Activated CD8-positive, alpha-beta T cell treated with anti-CD3 and anti-CD28 coated beads for 36 hours (primary cell): ENCODE measurements at regions not wholly inside any gene's neighbourhood (a gene's known extent, or its start where the extent isn't known, plus 50 kb on each side); places are given as distances from the start of the nearest gene placed in this dataset.

Experiments used
- ATAC-seq: fragments of 200-7000 bp; cut with Tn5 transposase; one replicate; pipeline ENCODE4 v1.10.0; 2021; ENCODE audit warnings: mild to moderate bottlenecking, moderate library complexity
- CTCF ChIA-PET: fragments of 350-600 bp; sonication (Branson Sonifier 250); formaldehyde crosslinking; loops from one replicate; lab custom pipeline; 2021; ENCODE audit warnings: antibody characterized with exemption; lab: Charles Lee
- POLR2A ChIA-PET: fragments of 350-600 bp; sonication (Branson Sonifier 250); formaldehyde crosslinking; loops from one replicate; lab custom pipeline; 2021; ENCODE audit warnings: antibody characterized with exemption; lab: Charles Lee
- DNase-seq: peaks from one replicate; pipeline ENCODE4 v3.0.0-alpha.2; 2020
- H3K27ac Mint-ChIP-seq: one replicate; pipeline ENCODE4 v1.8.0; 2021; ENCODE audit warnings: mild to moderate bottlenecking, mixed read lengths
- H3K27me3 Mint-ChIP-seq: one replicate; pipeline ENCODE4 v1.8.0; 2021; ENCODE audit warnings: mixed read lengths
- H3K36me3 Mint-ChIP-seq: one replicate; pipeline ENCODE4 v1.8.0; 2021; ENCODE audit warnings: low read depth, mixed read lengths
- H3K4me1 Mint-ChIP-seq: one replicate; pipeline ENCODE4 v1.8.0; 2021; ENCODE audit warnings: low read depth, mixed read lengths
- H3K4me3 Mint-ChIP-seq: one replicate; pipeline ENCODE4 v1.8.0; 2021; ENCODE audit warnings: mild to moderate bottlenecking, moderate library complexity, mixed read lengths
- H3K9me3 Mint-ChIP-seq: one replicate; pipeline ENCODE4 v1.8.0; 2021; ENCODE audit warnings: mixed read lengths
- intact Hi-C: fragments of 100-400 bp; cut with micrococcal nuclease; formaldehyde crosslinking; loops from one replicate; pipeline ENCODE4 v1.10.0; 2022
- TF ChIP-seq, protein P1 (sequence below): fragments of 200-600 bp; IDR thresholded peaks from one replicate; pipeline ENCODE4 v1.8.0; 2022; ENCODE audit warnings: antibody characterized with exemption, mild to moderate bottlenecking

DNA sequence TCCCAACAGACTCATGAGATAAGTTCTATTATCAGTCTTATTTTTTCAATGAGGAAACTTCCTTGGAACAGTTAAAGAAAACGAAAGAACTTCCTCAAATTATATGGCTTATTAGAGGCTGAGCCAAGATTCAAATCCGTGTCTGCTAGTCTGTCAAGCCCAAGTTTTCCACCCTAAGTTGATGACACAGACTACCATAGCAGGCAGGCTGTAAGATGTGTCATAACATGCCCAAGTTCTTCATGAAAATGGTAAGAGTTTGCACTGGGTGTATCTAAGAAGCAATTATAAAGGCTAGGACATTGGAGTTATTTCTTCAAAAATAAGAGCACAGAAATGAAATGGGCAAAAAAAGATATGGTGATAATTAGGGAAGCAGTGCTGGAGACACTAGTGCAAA, 634.5 kb downstream of the BRINP1 start:
- no peaks in the 10 kb centered on the region for H3K36me3 Mint-ChIP-seq
- intact Hi-C loops: no loop called here
- no peaks in the 10 kb centered on the region for H3K4me1 Mint-ChIP-seq
- ChIA-PET CTCF (no interaction called here), POLR2A (no interaction called here)
- H3K4me3 Mint-ChIP-seq: no peak overlapping the region
- no peak for ATAC-seq
- peaks cover 1% of the 10 kb centered on the region for H3K27me3 Mint-ChIP-seq
- peaks cover 23% of the 10 kb centered on the region for H3K9me3 Mint-ChIP-seq
- no peak overlapping the region for H3K27ac Mint-ChIP-seq
- TF ChIP-seq, protein P1, sequence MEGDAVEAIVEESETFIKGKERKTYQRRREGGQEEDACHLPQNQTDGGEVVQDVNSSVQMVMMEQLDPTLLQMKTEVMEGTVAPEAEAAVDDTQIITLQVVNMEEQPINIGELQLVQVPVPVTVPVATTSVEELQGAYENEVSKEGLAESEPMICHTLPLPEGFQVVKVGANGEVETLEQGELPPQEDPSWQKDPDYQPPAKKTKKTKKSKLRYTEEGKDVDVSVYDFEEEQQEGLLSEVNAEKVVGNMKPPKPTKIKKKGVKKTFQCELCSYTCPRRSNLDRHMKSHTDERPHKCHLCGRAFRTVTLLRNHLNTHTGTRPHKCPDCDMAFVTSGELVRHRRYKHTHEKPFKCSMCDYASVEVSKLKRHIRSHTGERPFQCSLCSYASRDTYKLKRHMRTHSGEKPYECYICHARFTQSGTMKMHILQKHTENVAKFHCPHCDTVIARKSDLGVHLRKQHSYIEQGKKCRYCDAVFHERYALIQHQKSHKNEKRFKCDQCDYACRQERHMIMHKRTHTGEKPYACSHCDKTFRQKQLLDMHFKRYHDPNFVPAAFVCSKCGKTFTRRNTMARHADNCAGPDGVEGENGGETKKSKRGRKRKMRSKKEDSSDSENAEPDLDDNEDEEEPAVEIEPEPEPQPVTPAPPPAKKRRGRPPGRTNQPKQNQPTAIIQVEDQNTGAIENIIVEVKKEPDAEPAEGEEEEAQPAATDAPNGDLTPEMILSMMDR: no peak
- no peak for DNase-seq

DNA sequence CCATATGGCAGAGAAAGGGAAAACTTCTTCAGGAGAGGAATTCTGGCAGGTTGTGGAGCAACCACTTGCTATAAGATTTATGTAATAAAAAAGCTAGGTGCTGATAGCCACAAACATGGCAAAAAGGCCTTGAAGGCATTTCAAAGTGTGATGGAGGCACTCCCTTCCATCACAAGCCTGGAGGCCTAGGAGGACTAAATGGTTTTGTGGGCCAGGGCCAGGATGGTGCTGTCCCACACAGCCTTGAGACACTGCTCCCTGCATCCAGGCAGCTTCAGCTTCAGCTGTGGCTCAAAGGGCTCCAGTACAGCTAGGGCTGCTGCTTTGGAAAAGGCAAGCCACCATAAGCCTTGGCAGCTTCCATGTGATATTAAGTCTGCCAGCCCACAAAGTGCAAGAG, 632.8 kb downstream of the BRINP1 start:
- ChIA-PET CTCF (no interaction called here), POLR2A (no interaction called here)
- TF ChIP-seq, protein P1: no peak
- H3K9me3 Mint-ChIP-seq: peaks cover 23% of the 10 kb centered on the region
- no peaks in the 10 kb centered on the region for H3K36me3 Mint-ChIP-seq
- H3K27ac Mint-ChIP-seq: no peak overlapping the region
- no peak for DNase-seq
- intact Hi-C loops: no loop called here
- H3K27me3 Mint-ChIP-seq: no peaks in the 10 kb centered on the region
- H3K4me3 Mint-ChIP-seq: no peak overlapping the region
- no peak for ATAC-seq
- no peaks in the 10 kb centered on the region for H3K4me1 Mint-ChIP-seq

GRCh38 chr9:118751077-118751847, 618.0 kb downstream of the BRINP1 start:
- DNase-seq (no peak), ATAC-seq (no peak)
- no peaks in the 10 kb centered on the region for H3K4me1 Mint-ChIP-seq
- no peaks in the 10 kb centered on the region for H3K27me3 Mint-ChIP-seq
- H3K9me3 Mint-ChIP-seq: peaks cover 5% of the 10 kb centered on the region
- ChIA-PET POLR2A (no interaction called here), CTCF (no interaction called here)
- intact Hi-C loops: no loop called here
- H3K27ac Mint-ChIP-seq: no peak overlapping the region
- TF ChIP-seq, protein P1: no peak
- H3K4me3 Mint-ChIP-seq: no peak overlapping the region
- H3K36me3 Mint-ChIP-seq: no peaks in the 10 kb centered on the region

DNA sequence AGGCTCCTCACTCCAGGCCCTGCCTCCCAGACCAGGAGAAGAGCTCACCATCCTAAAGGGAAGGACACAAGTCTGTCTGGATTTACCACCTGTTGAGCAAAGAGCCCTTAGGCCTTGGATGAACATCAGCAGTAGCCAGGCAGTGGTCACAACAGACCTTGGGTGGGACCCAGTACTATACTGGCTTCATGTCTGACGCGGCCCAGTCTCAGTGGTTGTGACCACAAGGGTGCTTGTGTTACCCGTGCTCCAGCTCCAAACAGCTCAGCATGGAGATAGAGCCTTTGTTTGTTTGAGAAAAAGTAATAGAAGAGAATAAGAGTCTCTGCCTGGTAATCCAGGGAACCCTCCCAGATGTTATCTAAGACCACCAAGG, 617.4 kb downstream of the BRINP1 start:
- TF ChIP-seq, protein P1: no peak
- H3K4me3 Mint-ChIP-seq: no peak overlapping the region
- DNase-seq (no peak), ATAC-seq (no peak)
- H3K27me3 Mint-ChIP-seq: no peaks in the 10 kb centered on the region
- H3K9me3 Mint-ChIP-seq: peaks cover 5% of the 10 kb centered on the region
- intact Hi-C loops: no loop called here
- ChIA-PET CTCF (no interaction called here), POLR2A (no interaction called here)
- no peaks in the 10 kb centered on the region for H3K4me1 Mint-ChIP-seq
- no peaks in the 10 kb centered on the region for H3K36me3 Mint-ChIP-seq
- H3K27ac Mint-ChIP-seq: no peak overlapping the region

- no peaks in the 10 kb centered on the region for H3K27me3 Mint-ChIP-seq
- ChIA-PET CTCF (no interaction called here), POLR2A (no interaction called here)
- DNase-seq (no peak), ATAC-seq (no peak)
- no peaks in the 10 kb centered on the region for H3K4me1 Mint-ChIP-seq
- H3K9me3 Mint-ChIP-seq: peaks cover 8% of the 10 kb centered on the region
- H3K36me3 Mint-ChIP-seq: no peaks in the 10 kb centered on the region
- TF ChIP-seq, protein P1: no peak
- H3K4me3 Mint-ChIP-seq: no peak overlapping the region
- no peak overlapping the region for H3K27ac Mint-ChIP-seq
- intact Hi-C loops: no loop called here
Measured at GRCh38 chr9:118761016-118761790, 608.0 kb downstream of the BRINP1 start.
